ENCODE measurements at regions not wholly inside any gene's neighbourhood (a gene's known extent, or its start where the extent isn't known, plus 50 kb on each side); places are given as distances from the start of the nearest gene placed in this dataset.

GRCh38 chr15:70271422-70272088 is 173.8 kb upstream of the TLE3 start:
- peak; percentile 59 for DNase-seq

- DNase-seq = no peak
These were observed 173.0 kb upstream of the TLE3 start for GRCh38 chr15:70270752-70271111.

GRCh38 chr15:70269991-70270751 is 172.5 kb upstream of the TLE3 start:
- DNase-seq = no peak

- no peak for DNase-seq
These were observed 171.7 kb upstream of the TLE3 start for GRCh38 chr15:70269311-70269911.

- no peak for DNase-seq
These were observed 171.1 kb upstream of the TLE3 start for GRCh38 chr15:70268698-70269251.

- peak; percentile 51 for DNase-seq
These were observed 170.2 kb upstream of the TLE3 start for GRCh38 chr15:70267879-70268278.

- no peak for DNase-seq
These were observed 169.6 kb upstream of the TLE3 start for GRCh38 chr15:70267306-70267705.

- peak; percentile 85 for DNase-seq
These were observed 168.8 kb upstream of the TLE3 start for GRCh38 chr15:70266412-70267121.

- DNase-seq = no peak
These were observed 168.3 kb upstream of the TLE3 start for GRCh38 chr15:70265986-70266385.

GRCh38 chr15:70265466-70265978 is 167.8 kb upstream of the TLE3 start:
- no peak for DNase-seq

- DNase-seq = no peak
These were observed 167.2 kb upstream of the TLE3 start for GRCh38 chr15:70264738-70265465.

GRCh38 chr15:70264014-70264582 is 166.4 kb upstream of the TLE3 start:
- peak; percentile 55 for DNase-seq

GRCh38 chr15:70262591-70263274 is 165.0 kb upstream of the TLE3 start:
- DNase-seq = no peak

- no peak for DNase-seq
These were observed 164.5 kb upstream of the TLE3 start for GRCh38 chr15:70262171-70262570.

- DNase-seq = no peak
These were observed 163.4 kb upstream of the TLE3 start for GRCh38 chr15:70261083-70261482.

GRCh38 chr15:70260580-70260979 is 162.9 kb upstream of the TLE3 start:
- no peak for DNase-seq

- DNase-seq = no peak
These were observed 162.2 kb upstream of the TLE3 start for GRCh38 chr15:70259640-70260508.

- peak; percentile 72 for DNase-seq
These were observed 161.3 kb upstream of the TLE3 start for GRCh38 chr15:70259028-70259424.

- DNase-seq = peak; percentile 61
These were observed 160.8 kb upstream of the TLE3 start for GRCh38 chr15:70258369-70259027.

All from CD4-positive, alpha-beta T cell treated with Interleukin-15 for 1 hour (primary cell).